ENCODE measurements at regions not wholly inside any gene's neighbourhood (a gene's known extent, or its start where the extent isn't known, plus 50 kb on each side); places are given as distances from the start of the nearest gene placed in this dataset.

DNA sequence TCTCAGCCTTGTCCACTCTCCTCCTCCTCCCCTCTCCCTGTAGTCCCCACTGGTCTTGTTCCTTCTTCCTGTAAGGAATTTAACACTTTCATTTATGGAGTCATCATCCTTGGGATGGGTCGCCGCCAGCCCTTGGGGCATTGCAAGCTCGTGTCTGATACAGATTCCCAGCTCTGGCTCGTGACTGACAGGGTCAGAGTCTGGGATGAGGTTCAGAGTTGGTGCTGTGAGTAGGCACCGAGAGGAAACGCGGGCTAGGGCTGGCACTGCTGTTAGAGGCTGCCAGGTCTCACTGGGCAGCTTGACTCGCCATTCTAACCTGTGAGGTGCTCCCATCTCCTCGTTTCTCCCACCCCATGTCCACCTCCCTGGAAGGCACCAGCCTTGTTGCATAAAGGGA, 407.0 kb downstream of the SOX9 start:
- peaks cover 34% of the 10 kb centered on the region for H3K4me1 ChIP-seq
- Mint-ChIP-seq H3K4me3 (ENCODE audit: unreplicated experiment) (peak overlapping the region; percentile 37), H3K27ac (ENCODE audit: unreplicated experiment) (peak overlapping the region; percentile 64), H3K9me3 (ENCODE audit: unreplicated experiment) (no peaks in the 10 kb centered on the region), H3K36me3 (ENCODE audit: insufficient read depth, unreplicated experiment) (no peaks in the 10 kb centered on the region), H3K4me1 (ENCODE audit: low read depth, unreplicated experiment) (peaks cover 42% of the 10 kb centered on the region), H3K27me3 (ENCODE audit: insufficient read depth, unreplicated experiment) (no peaks in the 10 kb centered on the region)
- ChIA-PET POLR2A (no interaction called here), CTCF (interaction anchor here (0.6 kb wide), 1 partner anchor 506 kb away, joined by 4 read pairs; no protein-coding TSS in a partner anchor)
- no TSS peak for BruUV-seq (replicated peaks)
- no peaks in the 10 kb centered on the region for H3K36me3 ChIP-seq (ENCODE audit: control insufficient read depth, insufficient read depth, low read length)
- no peaks in the 10 kb centered on the region for H3K27me3 ChIP-seq (replicated peaks; ENCODE audit: control insufficient read depth, insufficient read depth, low read length)
- TF ChIP-seq, protein P1, sequence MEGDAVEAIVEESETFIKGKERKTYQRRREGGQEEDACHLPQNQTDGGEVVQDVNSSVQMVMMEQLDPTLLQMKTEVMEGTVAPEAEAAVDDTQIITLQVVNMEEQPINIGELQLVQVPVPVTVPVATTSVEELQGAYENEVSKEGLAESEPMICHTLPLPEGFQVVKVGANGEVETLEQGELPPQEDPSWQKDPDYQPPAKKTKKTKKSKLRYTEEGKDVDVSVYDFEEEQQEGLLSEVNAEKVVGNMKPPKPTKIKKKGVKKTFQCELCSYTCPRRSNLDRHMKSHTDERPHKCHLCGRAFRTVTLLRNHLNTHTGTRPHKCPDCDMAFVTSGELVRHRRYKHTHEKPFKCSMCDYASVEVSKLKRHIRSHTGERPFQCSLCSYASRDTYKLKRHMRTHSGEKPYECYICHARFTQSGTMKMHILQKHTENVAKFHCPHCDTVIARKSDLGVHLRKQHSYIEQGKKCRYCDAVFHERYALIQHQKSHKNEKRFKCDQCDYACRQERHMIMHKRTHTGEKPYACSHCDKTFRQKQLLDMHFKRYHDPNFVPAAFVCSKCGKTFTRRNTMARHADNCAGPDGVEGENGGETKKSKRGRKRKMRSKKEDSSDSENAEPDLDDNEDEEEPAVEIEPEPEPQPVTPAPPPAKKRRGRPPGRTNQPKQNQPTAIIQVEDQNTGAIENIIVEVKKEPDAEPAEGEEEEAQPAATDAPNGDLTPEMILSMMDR (IDR thresholded peaks at IDR 0.05; ENCODE audit: insufficient read depth in 1 of 2, low read depth in 1 of 2, low read length in 1 of 2, severe bottlenecking in 1 of 2, unreplicated experiment in 1 of 2), result no peak
- intact Hi-C loops (cut with micrococcal nuclease; ENCODE audit: unreplicated experiment), result no loop called here
- DNase-seq, result no peak
- no peaks in the 10 kb centered on the region for H3K9me3 ChIP-seq
- no peak overlapping the region for H3K4me3 ChIP-seq (ENCODE audit: low read depth, low read length)

DNA sequence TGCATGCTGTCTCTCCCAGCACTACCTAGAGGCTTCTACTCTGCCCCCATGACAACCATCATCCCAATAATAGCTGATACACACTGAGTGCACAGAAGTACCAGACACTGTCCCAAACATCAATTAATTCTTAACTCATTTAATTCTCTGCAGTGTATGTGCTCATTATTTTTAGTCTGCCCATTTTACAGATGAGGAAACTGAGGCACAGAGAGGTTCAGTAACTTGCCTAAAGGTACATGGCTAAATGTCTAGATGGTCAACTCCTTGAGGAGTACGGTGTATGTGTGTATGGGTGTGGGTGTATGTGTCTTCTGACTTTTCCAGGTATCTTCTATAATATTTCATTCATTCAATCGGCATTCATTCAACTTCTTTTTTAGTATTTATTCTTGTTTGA, 407.9 kb downstream of the SOX9 start:
- Mint-ChIP-seq H3K27me3 (ENCODE audit: insufficient read depth, unreplicated experiment) (no peaks in the 10 kb centered on the region), H3K4me3 (ENCODE audit: unreplicated experiment) (no peak overlapping the region), H3K4me1 (ENCODE audit: low read depth, unreplicated experiment) (peaks cover 42% of the 10 kb centered on the region), H3K9me3 (ENCODE audit: unreplicated experiment) (no peaks in the 10 kb centered on the region), H3K27ac (ENCODE audit: unreplicated experiment) (peak overlapping the region; percentile 64), H3K36me3 (ENCODE audit: insufficient read depth, unreplicated experiment) (no peaks in the 10 kb centered on the region)
- ChIA-PET CTCF (interaction anchor here (1.1 kb wide), 1 partner anchor 28 kb away, joined by 3 read pairs; no protein-coding TSS in a partner anchor), POLR2A (no interaction called here)
- intact Hi-C loops (cut with micrococcal nuclease; ENCODE audit: unreplicated experiment), result no loop called here
- Histone ChIP-seq H3K9me3 (no peaks in the 10 kb centered on the region), H3K36me3 (ENCODE audit: control insufficient read depth, insufficient read depth, low read length) (no peaks in the 10 kb centered on the region), H3K27me3 (replicated peaks; ENCODE audit: control insufficient read depth, insufficient read depth, low read length) (no peaks in the 10 kb centered on the region), H3K4me3 (ENCODE audit: low read depth, low read length) (no peak overlapping the region), H3K4me1 (peaks cover 34% of the 10 kb centered on the region)
- TF ChIP-seq, protein P1 (IDR thresholded peaks at IDR 0.05; ENCODE audit: insufficient read depth in 1 of 2, low read depth in 1 of 2, low read length in 1 of 2, severe bottlenecking in 1 of 2, unreplicated experiment in 1 of 2), result no peak
- no TSS peak for BruUV-seq (replicated peaks)
- DNase-seq, result no peak

DNA sequence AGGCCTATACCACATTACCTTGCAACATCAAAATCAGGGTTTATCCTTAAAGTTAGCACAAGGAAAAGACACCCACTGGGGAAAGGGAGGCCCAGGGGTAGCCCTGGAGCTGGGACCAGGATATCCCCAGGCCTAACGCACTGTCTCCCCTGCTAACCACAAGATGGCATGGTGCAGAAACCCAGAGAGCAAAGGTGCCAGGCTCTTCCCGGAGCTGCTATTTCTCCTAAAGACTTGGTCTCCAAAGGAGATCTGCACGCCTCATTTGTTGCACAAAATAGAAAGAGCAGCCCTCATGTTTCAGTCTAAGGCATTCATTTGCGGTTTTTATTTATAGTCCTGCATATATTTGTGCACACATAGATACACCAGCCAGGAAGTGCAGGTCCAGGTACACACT, 408.6 kb downstream of the SOX9 start:
- peaks cover 4% of the 10 kb centered on the region for H3K9me3 Mint-ChIP-seq (ENCODE audit: unreplicated experiment)

More for the DNA sequence above, 408.6 kb downstream of the SOX9 start:
- no peak for DNase-seq
- intact Hi-C loops (cut with micrococcal nuclease; ENCODE audit: unreplicated experiment), result no loop called here
- BruUV-seq (replicated peaks), result no TSS peak
- peaks cover 38% of the 10 kb centered on the region for H3K4me1 Mint-ChIP-seq (ENCODE audit: low read depth, unreplicated experiment)
- TF ChIP-seq, protein P1 (IDR thresholded peaks at IDR 0.05; ENCODE audit: insufficient read depth in 1 of 2, low read depth in 1 of 2, low read length in 1 of 2, severe bottlenecking in 1 of 2, unreplicated experiment in 1 of 2), result no peak
- Histone ChIP-seq H3K27me3 (replicated peaks; ENCODE audit: control insufficient read depth, insufficient read depth, low read length) (no peaks in the 10 kb centered on the region), H3K9me3 (no peaks in the 10 kb centered on the region; the same call in 1 of the 2 replicates), H3K36me3 (ENCODE audit: control insufficient read depth, insufficient read depth, low read length) (no peaks in the 10 kb centered on the region), H3K4me1 (peaks cover 33% of the 10 kb centered on the region), H3K4me3 (ENCODE audit: low read depth, low read length) (no peak overlapping the region)
- CTCF ChIA-PET, result interaction anchor here (1.1 kb wide), 1 partner anchor 27 kb away, joined by 3 read pairs; no protein-coding TSS in a partner anchor
- peaks cover under 1% of the 10 kb centered on the region for H3K36me3 Mint-ChIP-seq (ENCODE audit: insufficient read depth, unreplicated experiment)
- H3K27ac Mint-ChIP-seq (ENCODE audit: unreplicated experiment), result peak overlapping the region; percentile 59
- H3K27me3 Mint-ChIP-seq (ENCODE audit: insufficient read depth, unreplicated experiment), result no peaks in the 10 kb centered on the region
- no peak overlapping the region for H3K4me3 Mint-ChIP-seq (ENCODE audit: unreplicated experiment)
- POLR2A ChIA-PET, result no interaction called here

Data from Caco-2 (cell line).